ENCODE measurements at regions not wholly inside any gene's neighbourhood (a gene's known extent, or its start where the extent isn't known, plus 50 kb on each side); places are given as distances from the start of the nearest gene placed in this dataset.

GRCh38 chr2:147236601-147237000 is 608.2 kb upstream of the ACVR2A start:
- H3K27ac Mint-ChIP-seq = no peak overlapping the region
- no peak for TF ChIP-seq CTCF (IDR thresholded peaks at IDR 0.05; ENCODE audit: unreplicated experiment in 3 of 3)
- no peaks in the 10 kb centered on the region for H3K27me3 Mint-ChIP-seq (ENCODE audit: low read depth)

DNA sequence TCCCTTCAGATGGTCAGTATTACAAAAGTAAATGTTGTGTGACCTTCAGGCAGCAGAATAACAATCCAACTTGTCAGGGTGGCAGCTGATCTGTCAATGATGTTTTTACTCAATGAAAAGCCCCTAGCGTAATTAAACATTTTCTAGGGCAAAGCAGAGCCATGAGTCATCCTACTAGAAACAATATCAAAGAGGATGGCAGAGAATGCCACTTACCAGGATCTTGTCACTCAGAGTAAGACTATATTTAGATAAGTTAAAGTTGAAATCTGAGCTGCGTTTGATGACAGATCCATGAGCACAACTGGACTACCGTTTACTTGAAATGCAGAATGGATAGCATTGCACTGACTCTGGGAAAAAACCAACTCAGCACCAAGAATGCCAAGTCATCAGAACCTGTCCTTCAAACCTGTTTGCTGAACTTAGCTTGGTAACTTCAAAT is 612.6 kb upstream of the ACVR2A start:
- Mint-ChIP-seq H3K4me1 (peaks cover 25% of the 10 kb centered on the region), H3K27me3 (ENCODE audit: low read depth) (no peaks in the 10 kb centered on the region), H3K36me3 (ENCODE audit: low read depth) (no peaks in the 10 kb centered on the region), H3K27ac (peak overlapping the region in 1 of 3 experiments; percentile 79), H3K9me3 (peaks cover 6% of the 10 kb centered on the region), H3K4me3 (peak overlapping the region in 1 of 3 experiments; percentile 2)
- TF ChIP-seq CTCF (IDR thresholded peaks at IDR 0.05; ENCODE audit: unreplicated experiment in 3 of 3) = no peak

More at GRCh38 chr2:147236601-147237000, 608.2 kb upstream of the ACVR2A start:
- Mint-ChIP-seq H3K4me3 (no peak overlapping the region), H3K36me3 (ENCODE audit: low read depth) (no peaks in the 10 kb centered on the region), H3K9me3 (peaks cover 8% of the 10 kb centered on the region), H3K4me1 (peaks cover 20% of the 10 kb centered on the region)

DNA sequence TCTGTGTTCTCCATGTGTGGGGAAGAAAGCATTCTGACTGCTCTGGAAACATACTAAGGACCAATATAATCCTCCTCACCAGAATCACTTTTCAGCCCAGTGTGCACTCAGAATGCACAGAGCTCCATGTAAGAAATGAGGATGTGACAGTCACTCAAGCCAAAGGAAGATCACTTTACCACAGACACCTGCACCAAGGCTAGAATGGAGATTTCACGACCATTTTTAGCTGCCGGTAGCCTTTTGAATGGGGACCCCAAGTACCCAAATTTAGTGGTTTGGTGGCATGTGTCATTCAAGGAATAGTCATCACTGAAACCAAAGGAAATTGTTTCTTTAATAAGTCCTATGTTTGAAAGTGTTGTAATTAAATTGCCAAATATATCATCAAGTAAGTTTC is 613.2 kb upstream of the ACVR2A start:
- no peak for TF ChIP-seq CTCF (IDR thresholded peaks at IDR 0.05; ENCODE audit: unreplicated experiment in 3 of 3)
- Mint-ChIP-seq H3K4me3 (no peak overlapping the region), H3K27ac (no peak overlapping the region), H3K9me3 (peaks cover 6% of the 10 kb centered on the region), H3K27me3 (ENCODE audit: low read depth) (no peaks in the 10 kb centered on the region), H3K4me1 (peaks cover 25% of the 10 kb centered on the region), H3K36me3 (ENCODE audit: low read depth) (no peaks in the 10 kb centered on the region)

GRCh38 chr2:147231081-147231480 is 613.7 kb upstream of the ACVR2A start:
- no peak overlapping the region for H3K4me3 Mint-ChIP-seq
- H3K27me3 Mint-ChIP-seq (ENCODE audit: low read depth) = no peaks in the 10 kb centered on the region
- H3K9me3 Mint-ChIP-seq = peaks cover 6% of the 10 kb centered on the region

DNA sequence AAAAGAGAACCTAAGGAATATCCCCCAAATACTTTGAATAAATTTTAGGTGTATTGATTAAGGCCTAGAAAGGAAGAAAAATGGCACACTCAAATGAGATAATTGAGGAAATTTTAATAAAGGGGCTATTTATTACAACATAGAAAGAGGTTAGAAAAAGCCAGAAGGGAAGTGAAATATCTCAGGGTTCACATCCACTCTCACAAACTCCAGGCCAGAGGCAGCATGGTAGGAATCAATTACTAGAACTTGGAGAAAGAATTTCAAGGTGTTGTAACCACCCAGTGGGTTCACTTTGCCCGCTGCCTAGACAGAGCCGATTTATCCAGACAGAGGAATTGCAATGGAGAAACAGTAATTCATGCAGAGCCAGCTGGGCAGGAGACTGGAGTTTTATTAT is 617.5 kb upstream of the ACVR2A start:
- H3K9me3 Mint-ChIP-seq = peaks cover 3% of the 10 kb centered on the region
- H3K27me3 Mint-ChIP-seq (ENCODE audit: low read depth) = no peaks in the 10 kb centered on the region
- no peak overlapping the region for H3K27ac Mint-ChIP-seq
- H3K4me3 Mint-ChIP-seq = no peak overlapping the region
- no peak for TF ChIP-seq CTCF (IDR thresholded peaks at IDR 0.05; ENCODE audit: unreplicated experiment in 3 of 3)
- peaks cover 8% of the 10 kb centered on the region for H3K4me1 Mint-ChIP-seq
- H3K36me3 Mint-ChIP-seq (ENCODE audit: low read depth) = no peaks in the 10 kb centered on the region

More at GRCh38 chr2:147231081-147231480, 613.7 kb upstream of the ACVR2A start:
- Mint-ChIP-seq H3K36me3 (ENCODE audit: low read depth) (no peaks in the 10 kb centered on the region), H3K27ac (no peak overlapping the region), H3K4me1 (peaks cover 25% of the 10 kb centered on the region)
- no peak for TF ChIP-seq CTCF (IDR thresholded peaks at IDR 0.05; ENCODE audit: unreplicated experiment in 3 of 3)

GRCh38 chr2:147224070-147224469 is 620.8 kb upstream of the ACVR2A start:
- H3K36me3 Mint-ChIP-seq (ENCODE audit: low read depth) = peaks cover 3% of the 10 kb centered on the region
- H3K4me1 Mint-ChIP-seq = no peaks in the 10 kb centered on the region
- peaks cover 11% of the 10 kb centered on the region for H3K9me3 Mint-ChIP-seq
- H3K4me3 Mint-ChIP-seq = no peak overlapping the region
- TF ChIP-seq CTCF (IDR thresholded peaks at IDR 0.05; ENCODE audit: unreplicated experiment in 3 of 3) = no peak
- no peaks in the 10 kb centered on the region for H3K27me3 Mint-ChIP-seq (ENCODE audit: low read depth)
- H3K27ac Mint-ChIP-seq = no peak overlapping the region
